HG03097 (cell line): ENCODE measurements at regions not wholly inside any gene's neighbourhood (a gene's known extent, or its start where the extent isn't known, plus 50 kb on each side); places are given as distances from the start of the nearest gene placed in this dataset.
"Not testable (repeated sequence)": the region's sequence is repeated elsewhere in the genome, so short reads cannot be mapped to it uniquely, and the experiment has no call there.

Experiments used
- ATAC-seq: cut with Tn5 transposase; IDR thresholded peaks from one replicate; pipeline ENCODE4 v1.9.1; 2021; ENCODE audit not compliant: unreplicated experiment, low FRiP score

- ATAC-seq: no peak
These were observed 164.2 kb upstream of the POU3F1 start for GRCh38 chr1:38210895-38211177.

- ATAC-seq: no peak
These were observed 163.7 kb upstream of the POU3F1 start for GRCh38 chr1:38210021-38210894.

- ATAC-seq: no peak
These were observed 162.4 kb upstream of the POU3F1 start for GRCh38 chr1:38208716-38209632.

- no peak for ATAC-seq
These were observed 161.3 kb upstream of the POU3F1 start for GRCh38 chr1:38207906-38208305.

GRCh38 chr1:38207275-38207674, 160.7 kb upstream of the POU3F1 start:
- ATAC-seq: no peak

- ATAC-seq: no peak
These were observed 158.1 kb upstream of the POU3F1 start for GRCh38 chr1:38204698-38205097.

GRCh38 chr1:38203441-38203840, 156.8 kb upstream of the POU3F1 start:
- no peak for ATAC-seq

- no peak for ATAC-seq
These were observed 154.8 kb upstream of the POU3F1 start for GRCh38 chr1:38201431-38201830.

- ATAC-seq: no peak
These were observed 152.0 kb upstream of the POU3F1 start for GRCh38 chr1:38198621-38199020.

- no peak for ATAC-seq
These were observed 151.5 kb upstream of the POU3F1 start for GRCh38 chr1:38198099-38198498.

GRCh38 chr1:38197312-38198061, 150.9 kb upstream of the POU3F1 start:
- no peak for ATAC-seq

GRCh38 chr1:38194472-38194871, 147.9 kb upstream of the POU3F1 start:
- no peak for ATAC-seq

- no peak for ATAC-seq
These were observed 146.4 kb upstream of the POU3F1 start for GRCh38 chr1:38193040-38193439.

GRCh38 chr1:38191461-38191860, 144.9 kb upstream of the POU3F1 start:
- ATAC-seq: no peak

- ATAC-seq: no peak
These were observed 144.4 kb upstream of the POU3F1 start for GRCh38 chr1:38190983-38191382.

- ATAC-seq: no peak
These were observed 141.0 kb upstream of the POU3F1 start for GRCh38 chr1:38187552-38187951.

- no peak for ATAC-seq
These were observed 140.0 kb upstream of the POU3F1 start for GRCh38 chr1:38186566-38186965.

GRCh38 chr1:38185913-38186312, 139.3 kb upstream of the POU3F1 start:
- ATAC-seq: no peak

- no peak for ATAC-seq
These were observed 137.2 kb upstream of the POU3F1 start for GRCh38 chr1:38183747-38184146.

GRCh38 chr1:38183096-38183495, 136.5 kb upstream of the POU3F1 start:
- ATAC-seq: no peak

- ATAC-seq: not testable (repeated sequence)
These were observed 133.8 kb upstream of the POU3F1 start for GRCh38 chr1:38180388-38180787.
